AG10803 (cell line): ENCODE measurements at regions not wholly inside any gene's neighbourhood (a gene's known extent, or its start where the extent isn't known, plus 50 kb on each side); places are given as distances from the start of the nearest gene placed in this dataset.

Source experiments
- DNase-seq: peaks from one replicate; pipeline ENCODE4 v3.0.0; 2010; ENCODE audit warnings: low read depth
- H3K4me3 ChIP-seq: 2 replicates; pipeline ENCODE4 v1.5.1; 2011; ENCODE audit warnings: mild to moderate bottlenecking, low read length, control low read depth
- CTCF ChIP-seq: conservative IDR thresholded peaks from 2 replicates; pipeline ENCODE4 v1.5.1; 2011; ENCODE audit warnings: mild to moderate bottlenecking, low read length, control low read depth, inconsistent platforms

DNA sequence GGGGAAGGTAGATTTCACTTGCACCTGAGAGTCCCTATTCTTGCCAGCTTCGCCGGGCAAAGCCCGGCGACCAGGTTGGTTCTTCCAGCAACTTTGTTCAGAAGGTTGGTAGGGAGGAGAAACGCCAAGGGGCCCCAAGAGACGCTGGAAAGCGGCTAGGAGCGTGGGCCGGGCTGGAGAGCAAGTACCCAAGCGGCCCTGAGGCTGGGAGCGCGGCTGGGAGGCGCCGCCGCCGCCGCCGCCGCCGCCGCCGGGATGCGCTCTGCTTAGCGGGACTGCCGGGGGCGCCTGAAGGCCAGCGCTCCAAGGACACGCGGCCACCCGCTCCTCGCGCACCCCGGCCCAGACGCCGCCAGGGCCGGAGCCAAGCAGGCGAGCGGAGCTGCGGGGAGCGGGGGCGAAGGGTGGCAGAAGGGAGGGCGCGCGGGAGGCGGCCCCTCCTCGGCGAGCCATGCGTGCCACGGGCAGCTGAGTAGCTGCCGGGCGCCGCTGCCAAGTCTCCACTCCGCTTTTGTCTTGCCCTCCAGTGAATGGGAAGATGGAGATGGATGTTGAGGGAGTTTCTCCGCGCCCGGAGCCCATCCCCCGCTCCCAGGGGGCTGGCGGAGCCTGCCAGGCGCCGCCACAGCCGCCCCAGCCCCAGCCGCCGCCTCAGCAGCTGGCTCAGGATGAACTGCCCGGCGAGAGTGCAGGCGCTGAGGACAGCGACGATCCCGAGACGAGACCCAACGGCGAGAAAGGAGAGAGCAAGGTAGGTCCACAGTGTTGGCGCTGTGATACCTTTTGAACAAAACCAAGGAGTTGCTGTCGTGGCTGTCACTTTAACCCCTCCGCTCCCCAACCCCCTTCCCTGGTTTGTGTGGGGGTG, 227.4 kb upstream of the AZI2 start:
- TF ChIP-seq CTCF: no peak
- peak; percentile 6 for DNase-seq

GRCh38 chr3:28576614-28577200, 228.1 kb upstream of the AZI2 start:
- no peak for TF ChIP-seq CTCF
- H3K4me3 ChIP-seq: no peak overlapping the region
- DNase-seq: no peak

More for the DNA sequence above, 227.4 kb upstream of the AZI2 start:
- H3K4me3 ChIP-seq: peak overlapping the region; percentile 26

GRCh38 chr3:28577941-28578500, 229.4 kb upstream of the AZI2 start:
- DNase-seq: no peak
- TF ChIP-seq CTCF: no peak
- H3K4me3 ChIP-seq: no peak overlapping the region

DNA sequence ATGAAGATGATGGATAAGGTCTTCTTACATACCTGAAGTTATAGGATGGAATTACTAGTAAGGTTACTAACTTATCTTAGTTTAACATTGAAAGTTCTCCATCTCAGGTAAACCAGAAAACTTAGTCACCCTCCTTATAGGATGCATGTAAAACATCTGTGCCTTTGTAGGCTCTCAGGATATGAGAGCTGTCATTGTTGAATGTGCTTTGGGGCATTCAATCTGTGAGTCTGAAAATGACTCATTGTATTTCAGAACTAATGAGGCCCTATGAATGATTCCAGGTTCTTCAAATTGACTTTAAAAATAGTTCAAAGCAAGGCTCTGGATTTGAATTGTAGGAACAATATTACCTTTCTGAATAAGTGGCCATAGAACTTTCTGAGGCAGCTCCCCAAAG, 237.7 kb upstream of the AZI2 start:
- H3K4me3 ChIP-seq: no peak overlapping the region
- DNase-seq: no peak
- TF ChIP-seq CTCF: no peak

GRCh38 chr3:28587723-28588122, 239.1 kb upstream of the AZI2 start:
- no peak for TF ChIP-seq CTCF
- no peak overlapping the region for H3K4me3 ChIP-seq
- DNase-seq: no peak

GRCh38 chr3:28590216-28590615, 241.6 kb upstream of the AZI2 start:
- DNase-seq: no peak
- TF ChIP-seq CTCF: no peak
- H3K4me3 ChIP-seq: no peak overlapping the region
